GM18526 (cell line): ENCODE measurements at regions not wholly inside any gene's neighbourhood (a gene's known extent, or its start where the extent isn't known, plus 50 kb on each side); places are given as distances from the start of the nearest gene placed in this dataset.
A peak's percentile ranks its signal among the peaks of the same experiment; 100 is the strongest.

ENCODE experiments used
- POLR2A ChIP-seq: IDR thresholded peaks from 3 replicates; pipeline ENCODE4 v1.6.1; 2011; ENCODE audit not compliant: insufficient read length; ENCODE audit errors: extremely low read depth

DNA sequence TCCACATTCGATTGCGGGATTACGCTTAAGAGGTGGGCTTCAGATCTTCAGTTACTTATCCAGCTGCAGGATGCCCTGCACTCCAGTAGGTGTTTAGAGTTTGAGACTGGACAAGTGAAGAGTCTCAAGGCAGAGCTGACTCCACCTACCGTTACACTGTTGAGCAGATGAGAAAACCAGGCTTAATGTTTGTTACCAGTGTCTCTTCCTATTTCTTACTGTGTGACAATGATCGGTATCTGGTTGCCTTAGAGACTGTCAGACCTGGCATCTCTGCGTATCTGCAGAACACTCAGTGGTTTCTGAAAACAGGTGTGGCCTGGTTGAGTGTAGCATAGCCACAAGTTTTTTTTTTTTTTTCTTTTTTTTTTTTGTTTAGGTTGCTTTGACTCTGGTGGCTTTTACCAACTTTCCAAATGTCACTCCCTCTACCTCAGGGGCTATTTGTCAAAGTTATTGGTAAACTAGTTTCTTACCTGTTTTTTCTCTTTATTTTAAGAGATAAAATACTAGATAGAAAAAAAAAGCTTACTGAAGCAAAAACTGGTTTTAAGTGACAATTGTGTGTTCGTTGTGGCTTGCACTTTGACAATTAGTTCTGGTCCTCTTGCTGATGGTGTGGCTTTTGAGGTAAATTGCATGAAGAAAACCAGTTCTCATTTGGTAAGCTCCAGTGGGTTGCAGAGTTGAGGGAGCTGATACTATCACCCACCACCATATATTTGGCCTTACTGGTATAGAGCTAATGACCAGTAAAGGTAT, 284.8 kb downstream of the ETS1 start:
- TF ChIP-seq POLR2A, result no peak

DNA sequence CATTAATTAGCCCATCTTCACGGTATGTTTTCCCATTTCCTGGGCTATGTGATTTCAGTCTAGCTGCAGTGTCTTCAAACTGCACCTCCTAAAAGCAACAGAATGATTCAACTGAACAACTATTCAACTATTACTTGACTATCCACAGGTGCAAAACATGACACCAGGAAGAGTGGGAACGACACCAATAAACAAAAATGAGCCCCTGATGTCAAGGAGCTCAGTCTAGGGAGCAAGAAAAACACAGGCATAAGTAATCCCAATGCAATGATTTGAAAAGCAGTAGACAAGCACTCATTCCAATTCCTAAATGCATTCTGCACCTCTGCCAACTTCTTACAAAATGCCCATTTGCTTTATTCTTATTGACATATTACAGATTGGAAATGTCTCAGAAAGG, 285.6 kb downstream of the ETS1 start:
- TF ChIP-seq POLR2A, result no peak

DNA sequence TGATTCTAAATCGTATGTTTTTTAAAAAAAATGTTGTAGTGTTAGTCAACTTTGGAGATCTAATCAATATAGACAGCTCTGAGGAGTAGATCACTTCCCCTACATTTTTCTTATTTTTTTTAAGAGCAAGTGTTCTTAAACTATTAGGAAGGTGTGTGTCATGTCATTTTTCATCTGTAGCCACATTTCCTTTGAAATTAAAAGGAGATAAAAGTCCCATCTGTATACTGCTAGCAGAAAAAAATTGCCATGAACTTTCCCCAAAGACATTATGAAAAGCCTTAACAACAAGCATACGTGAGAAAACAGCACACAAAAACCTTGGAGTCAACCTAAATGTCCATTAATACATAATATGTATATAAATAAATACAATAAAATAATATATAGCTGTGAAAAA, 286.6 kb downstream of the ETS1 start:
- no peak for TF ChIP-seq POLR2A

DNA sequence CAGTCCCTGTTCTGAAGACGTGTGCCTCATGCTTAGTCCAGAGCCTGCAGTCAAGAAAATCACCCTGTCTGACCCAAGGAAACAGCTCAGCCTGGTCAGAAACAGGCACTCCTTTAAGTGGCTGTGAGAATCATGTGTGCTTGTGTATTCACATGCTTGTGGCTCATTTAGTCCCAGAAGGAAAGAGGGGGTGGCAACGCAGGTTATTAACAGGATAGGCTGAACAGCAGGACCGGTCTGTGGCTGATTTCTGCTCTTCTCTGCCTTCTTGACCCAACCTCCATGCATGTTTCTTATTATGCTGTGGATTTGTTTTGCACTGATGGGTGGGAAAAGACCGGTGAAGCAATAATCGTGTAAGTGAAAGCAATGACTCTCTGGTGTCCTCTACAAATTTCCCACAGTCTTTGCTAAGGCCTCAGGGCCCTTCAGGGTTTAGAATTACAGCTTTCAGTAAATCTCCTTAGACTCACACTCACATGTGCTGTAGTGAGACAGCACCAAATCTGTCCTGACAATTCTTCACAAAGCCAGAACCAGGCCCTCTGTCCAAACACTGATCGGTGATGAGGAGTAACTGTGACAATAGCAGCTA, 288.1 kb downstream of the ETS1 start:
- no peak for TF ChIP-seq POLR2A

DNA sequence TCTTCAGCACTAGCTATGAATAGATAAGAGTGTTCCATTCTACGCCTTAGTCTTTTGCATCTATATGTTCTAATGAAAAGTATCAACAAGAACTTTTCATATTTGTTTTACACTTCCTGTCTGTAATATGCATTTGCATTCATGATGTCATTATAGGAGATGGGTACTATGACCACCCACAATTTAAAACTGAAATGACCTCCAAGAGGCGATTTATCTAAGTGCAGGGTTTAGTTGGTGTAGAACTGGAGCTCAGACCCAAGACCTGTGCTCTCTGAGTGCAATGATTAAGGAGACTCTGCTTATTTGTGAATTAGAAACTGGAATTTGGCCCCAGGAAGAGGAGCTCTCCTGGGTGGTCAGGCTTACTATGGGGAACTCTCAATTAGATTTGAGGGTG, 289.1 kb downstream of the ETS1 start:
- no peak for TF ChIP-seq POLR2A

DNA sequence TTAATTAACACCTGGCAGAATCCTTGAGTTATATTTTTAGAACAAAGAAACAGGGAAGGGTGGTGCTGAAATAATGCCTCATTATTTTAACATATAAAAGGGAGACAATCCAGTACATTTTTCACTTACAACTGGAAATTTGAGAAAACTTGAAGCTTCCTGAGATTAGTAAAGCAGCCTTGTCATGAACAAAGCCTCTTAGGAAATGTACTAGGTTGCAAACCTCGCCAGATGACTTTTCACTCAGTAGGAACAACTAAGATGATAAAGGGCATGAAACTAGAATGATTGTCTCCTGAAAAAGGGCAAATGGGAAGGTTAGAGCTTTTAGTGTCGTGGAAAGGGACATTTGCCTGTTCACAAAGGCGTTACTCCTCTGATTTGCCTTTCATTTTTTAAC, 289.6 kb downstream of the ETS1 start:
- TF ChIP-seq POLR2A, result no peak

DNA sequence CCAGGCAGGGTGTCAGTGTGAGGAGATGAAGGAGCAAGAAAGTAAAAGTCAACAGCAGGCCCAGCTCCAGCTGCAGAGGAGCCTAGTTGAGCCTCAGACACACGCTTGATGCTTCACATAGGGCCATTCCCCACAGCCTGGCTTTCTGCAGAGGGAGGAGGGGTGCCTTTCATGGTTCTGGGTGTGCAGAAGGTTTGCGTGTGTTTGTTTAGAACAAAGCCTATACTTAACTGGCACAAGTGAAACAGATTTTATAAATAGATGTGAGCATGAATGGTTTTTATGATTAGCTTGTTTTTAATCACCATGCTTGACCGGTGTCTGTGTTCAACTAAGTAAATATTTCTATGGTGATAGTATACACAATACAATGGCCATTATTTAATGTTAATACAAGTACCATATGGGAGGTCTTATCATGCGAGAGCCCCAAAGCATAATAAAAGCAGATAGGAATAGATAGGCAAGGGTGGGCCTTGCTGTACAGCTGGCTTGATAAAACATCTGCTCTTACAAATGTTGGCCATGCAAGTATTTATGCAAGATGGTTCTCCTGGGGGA, 290.2 kb downstream of the ETS1 start:
- TF ChIP-seq POLR2A, result no peak

DNA sequence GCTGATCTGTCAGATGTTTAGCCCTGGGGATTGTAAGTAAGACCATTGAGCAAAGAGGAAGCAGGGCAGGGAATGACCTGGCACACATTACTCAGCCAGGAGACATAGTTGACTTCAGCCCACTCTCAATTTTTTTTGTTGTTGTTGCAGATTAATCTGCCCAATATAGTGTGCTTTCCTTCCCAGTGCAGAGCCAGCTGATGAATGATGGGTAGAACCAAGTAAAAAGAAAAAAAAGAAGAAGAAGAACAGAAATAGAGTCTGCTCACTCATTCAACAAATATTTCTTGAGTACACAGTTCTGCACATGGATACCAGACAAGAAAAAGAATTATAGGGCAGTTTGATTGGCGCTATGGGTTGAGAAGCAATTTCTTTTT, 292.7 kb downstream of the ETS1 start:
- TF ChIP-seq POLR2A, result no peak

DNA sequence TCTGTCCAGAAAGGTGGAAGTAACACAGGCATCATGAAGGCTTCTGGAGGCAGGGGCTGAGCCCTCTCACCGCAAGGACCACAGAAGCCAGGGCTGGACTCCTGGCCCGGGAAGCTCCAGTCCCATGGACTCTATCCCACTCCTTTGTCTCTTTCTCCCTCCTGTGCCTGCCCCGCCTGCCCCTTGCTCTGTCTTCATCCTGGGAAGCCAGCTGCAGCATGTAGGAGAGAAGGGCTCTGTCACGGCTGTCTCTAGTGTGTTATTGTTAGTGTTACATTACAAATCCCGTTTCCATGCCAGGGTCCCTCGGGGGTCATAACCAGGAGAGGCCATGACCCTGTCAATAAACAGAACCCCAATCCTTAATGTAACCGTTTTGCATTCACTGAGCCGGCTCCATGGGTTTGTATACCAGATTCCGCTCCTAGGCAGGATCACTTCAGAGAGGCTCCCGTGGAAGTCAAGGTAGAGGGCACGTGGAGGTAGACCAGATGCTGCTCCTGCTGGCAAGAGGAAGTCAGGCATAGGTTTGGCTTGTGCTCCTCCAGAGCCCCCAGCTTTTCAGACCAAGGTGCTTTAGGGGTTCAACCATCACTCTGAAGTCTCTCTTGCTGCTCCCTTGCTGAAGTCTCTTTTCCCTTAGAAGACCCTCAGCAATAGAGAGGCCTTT, 293.2 kb downstream of the ETS1 start:
- TF ChIP-seq POLR2A, result no peak

DNA sequence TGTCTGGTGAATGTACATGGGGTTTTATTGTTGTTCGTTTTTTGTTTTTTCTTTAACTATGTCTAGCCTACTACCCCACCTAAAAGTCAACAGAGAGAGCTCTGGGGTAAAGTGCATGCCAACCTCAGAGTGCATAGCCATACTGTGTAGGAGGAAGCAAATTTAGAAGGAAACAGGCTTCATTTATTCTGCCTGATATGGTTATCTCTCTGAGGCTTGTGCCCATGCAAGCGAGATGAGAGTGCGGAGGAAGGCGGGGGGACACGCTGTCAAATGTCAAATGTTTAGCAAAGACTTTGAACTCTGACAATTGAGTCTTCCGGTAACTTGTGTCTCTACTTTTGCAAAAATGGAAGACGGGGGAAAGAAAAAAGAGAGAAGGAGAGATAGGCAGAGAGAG, 295.5 kb downstream of the ETS1 start:
- TF ChIP-seq POLR2A, result no peak

DNA sequence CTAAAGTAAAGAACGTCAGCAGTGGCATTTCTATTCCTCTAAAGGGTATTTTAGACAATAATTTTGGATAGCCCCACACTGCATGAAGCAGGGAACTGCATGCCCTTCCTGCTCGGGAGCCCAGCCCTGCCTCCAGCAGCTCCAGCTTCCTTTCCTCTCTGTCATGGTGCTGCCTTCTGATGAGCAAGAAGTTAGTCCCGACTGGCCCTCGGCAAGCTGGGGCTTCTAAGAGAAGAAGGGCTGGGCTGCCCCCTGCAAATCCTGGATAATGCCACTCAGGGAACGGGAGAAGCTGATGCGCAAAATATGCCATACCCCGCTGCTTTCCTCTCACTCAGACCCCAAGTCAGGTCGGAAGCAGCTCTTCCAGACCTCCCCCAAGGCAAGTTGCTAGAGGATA, 296.4 kb downstream of the ETS1 start:
- no peak for TF ChIP-seq POLR2A

DNA sequence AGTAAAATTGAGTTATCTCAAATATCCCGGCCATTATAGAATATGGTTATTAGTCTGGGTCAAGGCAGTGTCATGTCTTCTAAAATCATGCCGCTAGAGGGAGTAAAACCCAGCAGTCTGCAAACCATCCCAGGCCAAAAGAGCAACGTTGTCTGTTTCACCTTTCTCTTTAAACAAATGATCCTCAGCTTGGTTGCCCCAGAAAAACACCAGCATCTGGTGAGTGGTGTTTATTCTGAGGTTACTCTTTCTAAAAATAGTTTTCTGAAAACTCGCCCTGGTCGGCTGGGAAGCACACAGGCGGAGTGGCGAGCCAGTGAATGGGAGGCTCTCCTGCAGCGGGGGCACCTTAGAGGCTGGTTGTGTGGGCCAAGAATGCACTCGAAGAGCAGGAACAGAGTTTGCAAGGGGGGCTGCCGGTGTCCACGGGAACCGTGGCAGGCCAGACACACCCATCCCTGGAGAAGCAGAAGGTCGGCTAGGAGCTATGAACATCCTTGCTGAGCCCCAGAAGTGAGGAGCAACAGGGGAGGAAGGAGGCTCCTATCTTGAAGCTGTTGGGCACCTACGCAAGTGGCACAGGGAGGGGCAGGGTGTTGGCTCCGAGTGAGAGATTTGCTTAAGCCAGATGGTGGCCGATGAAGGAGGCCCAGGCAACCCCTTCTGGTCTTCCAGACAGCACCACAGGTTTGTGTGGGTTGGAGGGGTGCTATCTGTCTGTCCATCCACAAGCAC, 297.1 kb downstream of the ETS1 start:
- TF ChIP-seq POLR2A, result peak; percentile 33

DNA sequence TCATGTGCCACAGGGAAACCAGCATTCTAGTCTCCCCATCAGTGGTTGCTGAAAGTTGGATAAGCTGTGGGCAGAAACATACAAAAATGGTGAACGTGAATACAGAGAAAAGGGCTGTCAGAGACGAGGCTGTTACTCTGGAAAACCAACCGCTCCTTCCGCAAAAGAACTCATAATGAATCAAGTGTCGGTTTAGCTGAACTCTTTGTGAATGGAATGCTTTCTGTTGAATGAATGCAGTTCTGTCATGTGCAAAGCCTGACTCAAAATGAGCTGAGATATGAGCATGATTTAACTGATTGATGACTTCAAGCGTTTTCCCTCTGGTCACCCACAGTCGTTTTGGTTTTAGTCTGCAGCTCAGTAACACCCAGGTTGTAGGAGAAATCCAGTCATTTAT, 298.3 kb downstream of the ETS1 start:
- TF ChIP-seq POLR2A, result no peak

DNA sequence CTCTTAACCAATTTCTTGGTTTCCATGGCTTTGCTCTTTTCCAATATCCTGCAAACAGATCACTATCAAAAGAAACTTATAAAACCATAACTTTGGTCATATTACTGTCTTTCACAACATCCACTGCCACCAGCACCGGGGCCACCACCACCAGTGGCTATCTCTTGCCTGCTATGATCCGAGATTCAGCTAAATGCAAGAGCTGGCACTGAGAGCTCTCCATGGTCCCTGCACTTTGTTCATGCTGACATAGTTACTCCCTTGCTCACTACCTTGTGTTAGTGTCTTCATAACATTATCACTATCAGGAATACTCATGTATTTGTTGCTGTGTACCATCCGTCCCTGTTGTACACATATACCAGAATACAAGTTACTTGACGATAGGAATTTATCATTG, 299.0 kb downstream of the ETS1 start:
- TF ChIP-seq POLR2A, result no peak

DNA sequence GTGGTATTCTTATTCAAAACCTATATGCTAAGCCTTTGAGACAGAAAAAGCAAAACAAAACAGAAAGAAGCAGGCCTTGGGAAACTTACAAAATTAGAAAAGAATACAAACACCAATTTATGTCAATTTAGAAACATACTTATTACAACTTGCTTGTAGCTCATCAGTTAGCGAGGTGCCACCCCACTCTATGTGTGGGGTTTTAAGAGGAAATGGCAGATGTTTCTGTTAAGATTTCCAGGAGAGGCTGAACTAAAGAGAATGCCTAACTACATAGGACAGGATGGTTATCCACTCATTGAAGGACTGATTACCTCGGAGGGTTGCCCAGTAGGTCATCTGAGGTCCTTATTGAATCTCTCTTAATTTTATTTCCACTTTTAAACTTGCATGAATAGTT, 302.0 kb downstream of the ETS1 start:
- TF ChIP-seq POLR2A, result no peak

DNA sequence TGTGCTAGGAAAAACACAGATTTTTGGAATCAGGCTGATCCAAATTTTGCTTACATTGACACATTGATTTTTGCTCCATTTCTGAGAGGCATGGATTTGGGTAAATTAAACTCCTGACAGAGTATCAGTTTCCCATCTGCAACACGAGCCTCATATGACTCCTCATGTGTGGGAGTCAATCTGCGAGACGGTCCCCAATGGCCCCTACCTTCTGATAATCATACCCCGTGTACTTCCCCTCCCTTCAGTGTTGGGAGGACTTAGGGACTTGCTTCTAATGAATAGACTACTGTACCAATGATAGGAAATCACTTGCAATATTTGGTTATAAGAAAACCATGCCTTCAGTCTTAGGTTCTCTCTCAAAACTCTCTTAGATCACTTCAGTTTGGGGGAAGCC, 302.7 kb downstream of the ETS1 start:
- no peak for TF ChIP-seq POLR2A
